DLD1 (cell line): ENCODE measurements at regions not wholly inside any gene's neighbourhood (a gene's known extent, or its start where the extent isn't known, plus 50 kb on each side); places are given as distances from the start of the nearest gene placed in this dataset.
"Not testable (repeated sequence)": the region's sequence is repeated elsewhere in the genome, so short reads cannot be mapped to it uniquely, and the experiment has no call there.

Experiments used
- in situ Hi-C: cut with HindIII; loops from 2 replicates; pipeline ENCODE4 v1.10.0; 2017; ENCODE audit warnings: low sequenced_read_pairs

GRCh38 chr15:61376516-61376915, 147.4 kb upstream of the RORA start:
- in situ Hi-C loops = no loop called here

- in situ Hi-C loops = no loop called here
Measured at GRCh38 chr15:61374848-61375247, 145.7 kb upstream of the RORA start.

DNA sequence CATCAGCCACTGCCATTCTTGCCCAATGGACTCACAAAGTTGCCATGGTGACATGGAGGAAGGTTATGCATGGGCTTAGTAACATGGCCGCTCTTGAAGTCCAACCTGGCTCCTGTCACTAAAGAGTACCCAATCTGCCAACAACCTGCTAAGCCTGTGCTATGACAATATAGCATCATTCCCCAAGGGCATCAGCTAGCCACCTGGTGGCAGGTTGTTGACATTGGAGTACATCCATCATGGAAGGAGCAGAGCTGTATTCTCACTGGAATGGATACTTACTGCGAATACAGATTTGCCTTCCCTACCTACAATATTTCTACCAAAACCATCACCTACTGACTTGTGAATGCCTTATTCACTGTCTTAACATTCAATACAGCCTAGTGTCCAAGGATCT, 138.9 kb upstream of the RORA start:
- in situ Hi-C loops = no loop called here

- in situ Hi-C loops = no loop called here
Measured at GRCh38 chr15:61364871-61365270, 135.8 kb upstream of the RORA start.

GRCh38 chr15:61362912-61363311, 133.8 kb upstream of the RORA start:
- in situ Hi-C loops = not testable (repeated sequence)

DNA sequence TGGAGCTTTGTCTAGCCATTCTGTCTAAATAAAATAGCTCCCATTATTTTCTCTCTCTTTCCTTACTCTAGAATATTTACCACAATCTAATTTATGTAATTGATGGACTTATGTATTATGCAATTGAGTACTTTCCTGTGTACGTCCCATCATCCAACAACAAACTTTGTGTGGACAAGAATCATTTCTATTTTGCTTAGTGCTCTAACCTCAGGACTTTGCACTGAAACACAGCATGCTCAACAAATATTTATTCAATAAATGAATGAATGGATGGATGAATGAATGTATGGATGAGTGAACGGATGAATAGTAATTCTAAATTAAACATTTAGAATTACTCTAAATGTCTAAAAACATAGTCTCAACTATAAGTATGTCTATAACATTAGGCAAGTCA, 115.2 kb upstream of the RORA start:
- in situ Hi-C loops = no loop called here

DNA sequence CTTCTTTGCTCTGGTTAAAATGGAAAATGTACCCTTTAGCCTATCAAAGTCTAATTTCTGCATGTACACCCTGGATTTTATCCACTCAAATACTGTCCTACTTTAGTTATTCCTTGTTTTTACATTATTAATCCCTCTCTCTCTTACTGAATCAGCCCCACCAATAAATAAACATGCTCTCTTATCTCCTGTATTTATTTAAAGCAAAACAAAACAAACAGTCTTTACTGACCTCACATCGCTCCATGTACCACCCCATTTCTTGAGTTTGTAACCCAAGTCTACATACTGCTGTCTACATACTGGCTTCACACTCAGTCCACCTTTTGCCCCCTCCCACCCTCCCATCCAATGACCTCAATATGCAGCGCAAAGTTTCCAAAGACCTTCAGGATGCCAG, 113.3 kb upstream of the RORA start:
- in situ Hi-C loops = no loop called here

DNA sequence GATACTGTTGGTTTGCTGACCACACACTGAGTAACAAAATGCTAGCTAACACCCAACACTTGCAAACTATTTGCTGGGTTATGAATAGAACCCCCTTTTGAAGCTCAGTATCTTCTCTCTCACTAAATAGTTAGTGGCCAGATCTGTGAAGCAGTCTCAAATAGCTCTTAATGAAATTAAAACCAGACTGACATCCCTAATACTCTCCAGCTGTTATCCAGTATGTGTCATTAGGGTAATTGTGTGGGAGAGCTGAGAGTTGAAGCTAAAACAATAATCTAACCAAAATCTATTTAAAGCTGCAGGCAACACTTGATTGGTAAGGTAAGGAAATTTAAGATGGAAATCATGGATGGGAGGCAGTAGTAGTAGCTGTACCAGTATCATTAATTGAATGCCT, 110.4 kb upstream of the RORA start:
- in situ Hi-C loops = no loop called here

GRCh38 chr15:61337541-61337940, 108.4 kb upstream of the RORA start:
- in situ Hi-C loops = no loop called here

DNA sequence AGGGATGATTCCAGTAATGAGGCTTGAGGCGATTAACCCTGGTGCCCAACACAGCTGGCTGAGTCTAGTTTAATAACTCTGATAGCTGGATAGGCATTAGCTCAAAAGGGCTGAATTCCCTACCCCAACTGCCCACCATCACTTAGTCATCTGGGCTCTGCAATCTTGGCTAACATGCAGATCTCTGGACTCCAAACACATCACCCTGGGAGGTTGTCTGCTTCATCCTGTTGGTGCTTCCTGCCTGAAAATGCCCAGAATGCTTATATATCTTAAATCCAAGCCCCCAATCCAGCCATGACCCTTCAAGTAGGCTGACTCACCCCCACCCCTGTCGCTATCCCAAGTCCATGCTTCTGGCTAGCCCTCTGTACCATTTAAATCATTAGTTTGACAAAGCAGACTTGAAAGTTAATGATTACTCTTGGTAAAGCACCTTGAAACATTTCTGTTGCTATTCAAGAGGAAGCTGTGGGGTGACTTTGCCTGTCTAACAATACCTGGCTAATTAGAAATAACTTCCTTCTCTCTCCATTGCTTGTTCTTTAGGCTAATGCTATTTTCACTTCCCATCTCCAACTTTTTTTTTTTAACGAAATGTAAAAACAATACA, 107.0 kb upstream of the RORA start:
- in situ Hi-C loops = no loop called here

- in situ Hi-C loops = not testable (repeated sequence)
Measured at GRCh38 chr15:61334714-61335113, 105.6 kb upstream of the RORA start.

DNA sequence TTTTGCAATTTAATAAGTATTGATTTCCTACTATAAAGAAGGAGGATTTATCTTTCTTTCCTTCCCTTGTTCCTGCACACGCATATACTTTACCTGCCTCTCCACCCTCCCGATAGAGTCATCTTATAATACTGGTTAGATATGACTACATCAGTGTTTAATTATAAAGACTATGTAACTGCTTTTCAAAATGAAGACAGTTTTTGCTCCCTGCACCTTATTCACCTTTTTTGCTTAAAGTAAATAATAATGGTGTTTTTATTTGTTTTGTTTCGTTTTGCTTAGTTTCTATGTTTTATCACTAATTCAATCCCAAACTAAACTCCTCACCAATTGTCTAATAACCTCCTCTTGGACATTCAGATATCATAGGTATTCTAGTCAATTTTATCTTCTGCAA, 101.9 kb upstream of the RORA start:
- in situ Hi-C loops = no loop called here

DNA sequence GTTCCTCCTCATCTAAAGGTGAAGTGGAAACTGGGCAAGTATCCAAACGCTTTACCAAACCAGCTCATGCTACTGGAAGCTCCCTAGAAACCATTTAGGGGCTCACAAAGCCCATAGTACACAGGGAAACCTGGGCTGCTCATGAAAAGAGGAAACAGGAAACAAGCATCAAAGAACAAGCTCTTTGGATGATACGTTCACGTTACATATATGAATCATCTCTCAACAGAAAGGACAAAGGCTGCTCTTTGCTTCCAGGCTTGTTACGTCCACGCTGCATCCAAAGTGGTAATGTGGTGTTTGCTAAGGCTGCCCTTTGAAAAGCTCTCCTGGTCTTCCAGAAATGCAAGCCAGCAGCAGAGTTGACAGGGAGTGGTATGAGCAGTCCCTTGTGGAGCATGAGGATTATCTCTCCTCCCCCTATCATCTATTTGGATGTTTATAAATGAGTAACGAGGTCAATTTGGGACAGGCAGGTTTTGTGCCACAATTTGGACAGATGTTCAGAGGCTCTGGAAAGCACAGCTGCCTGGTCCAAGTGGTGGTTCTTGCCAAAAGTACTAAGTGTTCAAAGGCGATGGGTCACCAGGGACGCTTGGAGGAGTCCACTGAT, 98.0 kb upstream of the RORA start:
- in situ Hi-C loops = no loop called here

DNA sequence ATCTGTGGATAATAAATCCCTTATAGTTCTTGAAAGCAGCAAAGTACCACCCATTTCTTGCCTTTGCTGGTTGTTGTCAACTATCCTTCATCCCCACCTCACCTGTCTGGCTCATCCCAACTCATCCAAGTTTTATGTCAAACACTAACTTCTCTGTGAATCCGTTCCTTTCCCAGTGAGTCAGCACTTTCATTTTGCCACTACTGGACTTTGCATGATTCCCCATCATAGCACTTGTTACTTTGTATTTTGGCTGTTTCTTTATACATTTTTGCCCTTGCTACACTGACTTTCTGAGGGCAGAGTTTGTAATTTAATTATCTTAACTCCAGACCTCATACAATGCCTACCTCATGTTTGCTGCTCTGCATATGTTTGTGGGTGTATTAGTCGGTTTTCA, 90.8 kb upstream of the RORA start:
- in situ Hi-C loops = no loop called here

DNA sequence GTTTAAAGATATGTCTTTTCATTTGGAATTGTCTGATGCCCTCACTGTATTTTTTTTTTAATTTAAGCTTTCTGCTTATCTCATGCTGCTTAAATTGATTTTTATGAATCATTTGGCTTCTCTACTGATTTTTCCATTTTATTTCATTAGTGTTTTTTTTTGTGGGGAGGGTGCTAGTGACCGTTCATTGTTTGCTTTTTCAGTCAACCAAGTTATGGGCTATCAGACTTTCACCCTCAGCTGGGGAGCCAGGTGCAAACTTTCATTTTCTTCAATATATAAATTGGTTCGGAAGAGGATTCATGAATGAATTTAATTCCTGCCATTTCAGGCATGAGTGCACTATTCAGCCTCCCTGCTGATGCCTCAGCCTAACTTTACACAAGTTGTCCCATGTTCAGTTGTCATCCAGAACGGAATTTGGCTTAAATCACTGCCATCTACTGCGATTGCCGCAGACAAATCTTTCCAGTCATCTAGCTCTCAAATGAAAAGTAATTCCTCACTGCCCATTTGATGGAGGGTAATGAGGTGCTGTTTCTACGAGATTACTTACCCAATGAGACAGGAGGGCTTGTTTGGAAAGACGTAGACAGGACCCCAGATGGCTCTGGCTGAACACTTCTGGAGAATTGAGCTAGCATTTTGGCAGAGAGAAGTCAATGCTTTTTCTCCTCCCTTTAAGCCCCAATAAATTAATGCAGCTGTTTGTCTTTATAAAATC, 89.9 kb upstream of the RORA start:
- in situ Hi-C loops = no loop called here

DNA sequence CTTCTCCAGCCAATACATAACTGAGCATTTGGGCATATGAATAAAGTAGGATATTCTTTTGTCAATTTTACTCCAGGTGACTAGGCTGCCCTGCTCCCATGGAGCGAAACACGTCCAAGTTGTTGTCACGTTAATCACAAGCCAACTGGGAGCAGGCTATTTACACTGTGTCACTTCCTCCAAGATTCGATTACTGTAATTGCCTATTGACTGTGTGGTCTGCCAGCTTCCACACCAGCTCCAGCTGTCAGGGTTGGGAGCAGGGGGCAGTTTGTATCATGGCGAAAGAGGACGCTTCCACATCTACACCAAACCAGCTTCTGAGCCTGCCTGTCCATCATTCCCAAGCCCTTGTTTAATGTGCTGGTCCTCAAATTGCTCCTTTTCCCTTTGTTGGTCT, 89.2 kb upstream of the RORA start:
- in situ Hi-C loops = no loop called here

- in situ Hi-C loops = no loop called here
Measured at GRCh38 chr15:61315471-61315870, 86.4 kb upstream of the RORA start.

DNA sequence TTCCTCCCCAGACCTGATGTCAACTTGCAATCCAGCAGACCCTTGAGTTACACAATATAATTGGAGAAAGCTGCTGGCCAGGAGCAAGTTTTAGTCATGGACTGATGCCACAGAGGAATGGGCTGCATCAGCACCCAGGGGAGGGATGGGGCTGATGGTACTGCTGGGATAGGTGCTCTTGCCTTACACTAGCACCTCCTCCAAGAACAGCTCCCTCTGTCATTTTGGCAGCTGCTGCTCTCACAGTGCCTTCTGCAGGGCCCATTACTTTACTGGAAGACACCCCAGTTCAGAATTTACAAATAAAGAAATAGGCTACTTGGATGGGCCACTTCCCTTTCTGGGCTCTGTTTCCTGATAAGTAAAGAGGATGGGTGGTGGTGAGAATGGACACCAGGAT, 85.3 kb upstream of the RORA start:
- in situ Hi-C loops = no loop called here

- in situ Hi-C loops = no loop called here
Measured at GRCh38 chr15:61309617-61310016, 80.5 kb upstream of the RORA start.

DNA sequence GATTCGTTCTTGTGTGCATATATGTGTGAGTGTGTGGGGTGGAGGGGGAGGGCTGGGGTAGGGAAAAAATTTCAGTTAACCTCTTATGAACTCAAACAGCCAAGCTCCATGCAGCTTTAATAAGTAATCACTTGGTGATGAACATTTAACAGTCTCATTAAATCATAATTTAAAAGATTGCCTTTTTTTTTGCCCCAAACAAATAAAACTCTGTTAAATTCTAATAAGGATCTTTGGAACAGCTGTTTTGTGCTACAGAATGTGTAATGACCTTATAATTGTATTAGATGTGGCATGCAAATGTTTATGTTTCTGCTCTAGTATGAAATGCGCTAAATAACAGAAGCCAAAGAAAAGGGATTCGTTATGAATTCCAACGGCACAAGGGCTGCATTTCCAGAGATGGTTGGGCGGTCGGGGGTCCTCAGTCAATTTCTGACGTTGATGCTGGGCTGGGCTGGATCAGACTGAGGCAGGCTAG, 80.0 kb upstream of the RORA start:
- in situ Hi-C loops = no loop called here

DNA sequence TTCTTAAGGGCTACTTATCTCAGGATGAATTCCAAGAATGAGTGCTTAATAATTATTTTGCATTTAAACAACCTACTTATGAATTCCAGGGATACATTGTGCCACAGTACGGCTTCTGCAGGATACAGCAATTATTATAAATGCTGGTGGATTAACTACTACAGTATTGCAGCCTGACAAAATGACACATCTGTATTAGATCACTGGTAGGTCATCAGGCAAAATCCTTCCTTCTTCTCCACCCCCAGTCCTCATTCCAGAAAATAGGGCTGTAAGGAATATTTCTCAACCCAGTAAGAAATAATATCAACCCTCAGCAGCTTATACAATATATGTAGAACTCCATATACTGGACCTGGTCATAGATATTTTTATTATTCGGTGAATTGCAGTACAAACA, 79.3 kb upstream of the RORA start:
- in situ Hi-C loops = no loop called here

GRCh38 chr15:61307474-61307873, 78.4 kb upstream of the RORA start:
- in situ Hi-C loops = no loop called here
